Left lung (tissue), 4 donors: ENCODE measurements at regions not wholly inside any gene's neighbourhood (a gene's known extent, or its start where the extent isn't known, plus 50 kb on each side); places are given as distances from the start of the nearest gene placed in this dataset.

ENCODE experiments used
- ATAC-seq: fragments of 200-7000 bp; cut with Tn5 transposase; one replicate; pipeline ENCODE4 v1.9.1; 2020; ENCODE audit warnings: moderate library complexity
- DNase-seq, 4 donors: peaks; one replicate each; pipeline ENCODE4 v3.0.0-alpha.2; 2013 to 2020
- H3K27ac ChIP-seq, 2 donors: fragments of 200-600 bp; sonication (generic) in 1 of 2; one replicate each; pipeline versions ENCODE4 v1.5.0 to v1.8.0; 2020 to 2021
- H3K27me3 ChIP-seq, 2 donors: fragments of 200-600 bp; sonication (generic) in 1 of 2; one replicate each; pipeline versions ENCODE4 v1.5.0 to v1.8.0; 2020 to 2021
- H3K36me3 ChIP-seq, 2 donors: fragments of 200-600 bp; sonication (generic) in 1 of 2; one replicate each; pipeline versions ENCODE4 v1.5.0 to v1.8.0; 2020 to 2021
- H3K4me1 ChIP-seq, 2 donors: fragments of 200-600 bp; one replicate each; pipeline ENCODE4 v1.8.0; 2021
- H3K4me3 ChIP-seq, 2 donors: fragments of 200-600 bp; sonication (generic) in 1 of 2; one replicate each; pipeline versions ENCODE4 v1.5.0 to v1.8.0; 2020 to 2021; ENCODE audit warnings: mild to moderate bottlenecking in 1 of 2
- H3K9me3 ChIP-seq, 2 donors: fragments of 200-600 bp; sonication (generic) in 1 of 2; one replicate each; pipeline versions ENCODE4 v1.5.0 to v1.8.0; 2020 to 2021
- intact Hi-C, 2 donors: fragments of 100-400 bp; cut with DNase I; formaldehyde crosslinking; loops; one replicate each; pipeline versions ENCODE4 v1.11.2 to v1.14.2; 2022
- TF ChIP-seq, protein P1 (sequence below), 2 donors: fragments of 200-600 bp; sonication (generic) in 1 of 2; IDR thresholded peaks; one replicate each; pipeline versions ENCODE4 v1.5.0 to v1.8.0; 2021; ENCODE audit warnings: antibody characterized with exemption in 2 of 2
- donor health status: DM: no; HTN: yes; CAD: no.
- donor health status: DM: no; HTN: no; CAD: no.

DNA sequence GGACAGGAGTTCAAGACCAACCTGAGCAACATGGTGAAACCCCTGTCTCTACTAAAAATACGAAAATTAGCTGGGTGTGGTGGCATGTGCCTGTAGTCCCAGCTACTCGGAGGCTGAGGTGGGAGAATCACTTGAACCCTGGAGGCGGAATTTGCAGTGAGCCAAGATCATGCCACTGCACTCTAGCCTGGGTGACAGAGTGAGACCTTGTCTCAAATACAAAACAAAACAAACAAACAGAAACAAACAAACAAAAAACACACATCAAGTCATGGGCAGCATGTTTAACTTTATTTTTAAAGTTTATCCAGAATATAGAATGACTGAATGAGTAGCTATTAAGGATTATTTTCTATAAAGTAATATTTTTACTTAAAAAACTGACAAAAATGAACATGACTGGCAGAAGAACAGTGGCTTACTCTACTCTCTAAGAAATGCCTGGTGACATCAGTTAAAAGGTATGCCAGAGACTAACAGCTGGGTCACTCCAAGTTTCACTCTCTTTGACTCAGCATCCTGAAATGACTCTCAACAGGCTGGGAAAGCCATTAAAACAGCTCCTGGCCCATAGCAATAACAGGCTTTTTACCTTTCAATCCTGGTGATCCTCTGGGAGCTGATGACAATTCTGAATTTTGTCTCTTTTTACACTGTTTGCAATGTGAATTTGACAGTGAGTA lies 66.1 kb upstream of the FOXN2 start:
- TF ChIP-seq, protein P1, sequence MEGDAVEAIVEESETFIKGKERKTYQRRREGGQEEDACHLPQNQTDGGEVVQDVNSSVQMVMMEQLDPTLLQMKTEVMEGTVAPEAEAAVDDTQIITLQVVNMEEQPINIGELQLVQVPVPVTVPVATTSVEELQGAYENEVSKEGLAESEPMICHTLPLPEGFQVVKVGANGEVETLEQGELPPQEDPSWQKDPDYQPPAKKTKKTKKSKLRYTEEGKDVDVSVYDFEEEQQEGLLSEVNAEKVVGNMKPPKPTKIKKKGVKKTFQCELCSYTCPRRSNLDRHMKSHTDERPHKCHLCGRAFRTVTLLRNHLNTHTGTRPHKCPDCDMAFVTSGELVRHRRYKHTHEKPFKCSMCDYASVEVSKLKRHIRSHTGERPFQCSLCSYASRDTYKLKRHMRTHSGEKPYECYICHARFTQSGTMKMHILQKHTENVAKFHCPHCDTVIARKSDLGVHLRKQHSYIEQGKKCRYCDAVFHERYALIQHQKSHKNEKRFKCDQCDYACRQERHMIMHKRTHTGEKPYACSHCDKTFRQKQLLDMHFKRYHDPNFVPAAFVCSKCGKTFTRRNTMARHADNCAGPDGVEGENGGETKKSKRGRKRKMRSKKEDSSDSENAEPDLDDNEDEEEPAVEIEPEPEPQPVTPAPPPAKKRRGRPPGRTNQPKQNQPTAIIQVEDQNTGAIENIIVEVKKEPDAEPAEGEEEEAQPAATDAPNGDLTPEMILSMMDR (IDR thresholded peaks at IDR 0.05) = no peak
- H3K36me3 ChIP-seq = no peaks in the 10 kb centered on the region
- no peaks in the 10 kb centered on the region for H3K9me3 ChIP-seq
- H3K4me1 ChIP-seq = peaks cover 21 to 48% of the 10 kb centered on the region in 2 donors
- peak overlapping the region; percentile 39 to 74 for H3K27ac ChIP-seq
- no peak overlapping the region for H3K4me3 ChIP-seq
- intact Hi-C loops = no loop called here
- DNase-seq (peak in 2 of 4 donors; percentile 49 to 67), ATAC-seq (peak; percentile 91)
- no peaks in the 10 kb centered on the region for H3K27me3 ChIP-seq

DNA sequence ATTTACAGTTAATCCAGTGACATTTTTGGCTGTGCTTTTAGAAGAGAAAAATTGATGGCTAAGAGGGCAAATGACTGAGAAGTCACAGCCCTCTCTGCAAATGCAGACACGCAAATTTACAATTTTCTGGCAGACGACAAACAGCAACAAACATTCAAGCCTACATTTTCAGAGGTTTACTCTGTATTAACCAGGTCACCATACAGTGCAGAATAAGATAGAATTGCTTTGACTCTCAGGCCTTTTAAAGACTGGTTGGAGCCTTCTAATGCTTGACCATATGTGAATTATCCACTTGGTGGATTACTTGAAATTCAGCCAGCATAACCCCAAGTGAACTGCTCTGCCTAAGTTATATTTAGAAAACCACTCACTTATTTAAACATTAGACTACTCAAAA lies 65.5 kb upstream of the FOXN2 start:
- DNase-seq (peak in 2 of 4 donors; percentile 69 to 78), ATAC-seq (peak; percentile 69)
- TF ChIP-seq, protein P1 (IDR thresholded peaks at IDR 0.05) = no peak
- H3K36me3 ChIP-seq = no peaks in the 10 kb centered on the region
- peak overlapping the region; percentile 39 to 74 for H3K27ac ChIP-seq
- H3K4me3 ChIP-seq = no peak overlapping the region
- peaks cover 21 to 53% of the 10 kb centered on the region in 2 donors for H3K4me1 ChIP-seq
- H3K9me3 ChIP-seq = no peaks in the 10 kb centered on the region
- H3K27me3 ChIP-seq = no peaks in the 10 kb centered on the region
- intact Hi-C loops = no loop called here

GRCh38 chr2:48249631-48250473 lies 64.6 kb upstream of the FOXN2 start:
- Histone ChIP-seq H3K36me3 (no peaks in the 10 kb centered on the region), H3K9me3 (no peaks in the 10 kb centered on the region), H3K4me1 (peaks cover 21 to 53% of the 10 kb centered on the region in 2 donors), H3K27me3 (no peaks in the 10 kb centered on the region), H3K27ac (peak overlapping the region; percentile 28 to 74), H3K4me3 (no peak overlapping the region)
- TF ChIP-seq, protein P1 (IDR thresholded peaks at IDR 0.05) = no peak
- ATAC-seq (peak; percentile 47), DNase-seq (peak in 2 of 4 donors; percentile 17 to 52)
- intact Hi-C loops = no loop called here

DNA sequence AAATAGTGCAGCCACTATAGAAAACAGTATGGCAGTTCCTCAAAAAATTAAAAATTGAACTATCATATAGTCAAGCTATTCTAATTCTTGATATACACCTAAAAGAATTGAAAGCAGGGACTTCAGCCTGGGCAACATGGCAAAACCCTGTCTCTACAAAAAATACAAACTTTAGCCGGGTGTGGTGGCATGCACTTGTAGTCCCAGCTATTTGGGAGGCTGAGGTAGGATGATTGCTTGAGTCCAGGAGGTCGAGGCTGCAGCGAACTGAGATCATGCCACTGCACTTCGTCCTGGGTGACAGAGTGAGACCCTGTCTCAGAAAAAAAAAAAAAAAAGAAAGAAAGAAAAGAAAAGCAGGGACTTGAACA lies 64.0 kb upstream of the FOXN2 start:
- H3K27ac ChIP-seq = peak overlapping the region in 1 of 2 donors; percentile 74
- H3K4me3 ChIP-seq = no peak overlapping the region
- H3K4me1 ChIP-seq = peaks cover 21 to 53% of the 10 kb centered on the region in 2 donors
- H3K27me3 ChIP-seq = no peaks in the 10 kb centered on the region
- DNase-seq (no peak), ATAC-seq (no peak)
- intact Hi-C loops = no loop called here
- no peaks in the 10 kb centered on the region for H3K36me3 ChIP-seq
- no peaks in the 10 kb centered on the region for H3K9me3 ChIP-seq
- TF ChIP-seq, protein P1 (IDR thresholded peaks at IDR 0.05) = no peak

DNA sequence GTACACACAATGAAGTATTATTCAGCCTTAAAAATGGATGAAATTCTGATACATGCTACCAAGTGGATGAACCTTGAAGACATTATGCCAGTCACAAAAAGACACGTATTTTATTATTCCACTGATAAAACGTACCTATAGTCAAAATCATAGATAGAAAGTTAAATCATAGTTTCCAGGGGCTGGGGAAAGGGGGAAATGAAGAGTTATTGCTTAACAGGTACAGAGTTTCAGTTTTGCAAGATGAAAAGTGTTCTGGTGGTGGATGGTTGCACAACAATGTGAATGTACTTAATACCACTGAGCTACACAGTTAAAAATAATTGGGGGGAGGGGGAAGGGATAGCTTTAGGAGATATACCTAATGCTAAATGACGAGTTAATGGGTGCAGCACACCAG lies 63.5 kb upstream of the FOXN2 start:
- TF ChIP-seq, protein P1 (IDR thresholded peaks at IDR 0.05) = no peak
- ATAC-seq (peak; percentile 49), DNase-seq (no peak)
- intact Hi-C loops = no loop called here
- Histone ChIP-seq H3K4me3 (no peak overlapping the region), H3K27me3 (no peaks in the 10 kb centered on the region), H3K9me3 (no peaks in the 10 kb centered on the region), H3K4me1 (peaks cover 21 to 53% of the 10 kb centered on the region in 2 donors), H3K36me3 (no peaks in the 10 kb centered on the region), H3K27ac (peak overlapping the region in 1 of 2 donors; percentile 74)
